ENCODE measurements at regions not wholly inside any gene's neighbourhood (a gene's known extent, or its start where the extent isn't known, plus 50 kb on each side); places are given as distances from the start of the nearest gene placed in this dataset.
"Not testable (repeated sequence)": the region's sequence is repeated elsewhere in the genome, so short reads cannot be mapped to it uniquely, and the experiment has no call there.

- Mint-ChIP-seq H3K27ac (no peak overlapping the region), H3K4me3 (no peak overlapping the region), H3K9me3 (no peaks in the 10 kb centered on the region), H3K27me3 (peaks cover 20% of the 10 kb centered on the region), H3K4me1 (no peaks in the 10 kb centered on the region), H3K36me3 (ENCODE audit: low read depth) (no peaks in the 10 kb centered on the region)
- ATAC-seq (replicated peaks): no peak
Measured at GRCh38 chr1:223038288-223039006, 104.6 kb downstream of the TLR5 start.

GRCh38 chr1:223039990-223040389 lies 103.1 kb downstream of the TLR5 start:
- H3K9me3 Mint-ChIP-seq: no peaks in the 10 kb centered on the region
- H3K36me3 Mint-ChIP-seq (ENCODE audit: low read depth): no peaks in the 10 kb centered on the region
- no peak for ATAC-seq (replicated peaks)
- H3K27me3 Mint-ChIP-seq: peaks cover 20% of the 10 kb centered on the region
- no peak overlapping the region for H3K27ac Mint-ChIP-seq
- no peaks in the 10 kb centered on the region for H3K4me1 Mint-ChIP-seq
- H3K4me3 Mint-ChIP-seq: no peak overlapping the region

- peaks cover 4% of the 10 kb centered on the region for H3K9me3 Mint-ChIP-seq
- H3K4me1 Mint-ChIP-seq: no peaks in the 10 kb centered on the region
- no peak for ATAC-seq (replicated peaks)
Measured at GRCh38 chr1:223041481-223041880, 101.6 kb downstream of the TLR5 start.

GRCh38 chr1:223045164-223045957 lies 97.7 kb downstream of the TLR5 start:
- H3K9me3 Mint-ChIP-seq: peaks cover 4% of the 10 kb centered on the region
- no peak overlapping the region for H3K4me3 Mint-ChIP-seq
- peaks cover 15% of the 10 kb centered on the region for H3K27me3 Mint-ChIP-seq

More at GRCh38 chr1:223041481-223041880, 101.6 kb downstream of the TLR5 start:
- H3K36me3 Mint-ChIP-seq (ENCODE audit: low read depth): no peaks in the 10 kb centered on the region
- no peak overlapping the region for H3K27ac Mint-ChIP-seq
- no peak overlapping the region for H3K4me3 Mint-ChIP-seq
- H3K27me3 Mint-ChIP-seq: peaks cover 16% of the 10 kb centered on the region

GRCh38 chr1:223046011-223046410 lies 97.0 kb downstream of the TLR5 start:
- Mint-ChIP-seq H3K9me3 (peaks cover 4% of the 10 kb centered on the region), H3K4me3 (no peak overlapping the region), H3K4me1 (no peaks in the 10 kb centered on the region), H3K27me3 (peaks cover 12% of the 10 kb centered on the region), H3K36me3 (ENCODE audit: low read depth) (no peaks in the 10 kb centered on the region), H3K27ac (no peak overlapping the region)
- no peak for ATAC-seq (replicated peaks)

More at GRCh38 chr1:223045164-223045957, 97.7 kb downstream of the TLR5 start:
- Mint-ChIP-seq H3K27ac (no peak overlapping the region), H3K36me3 (ENCODE audit: low read depth) (no peaks in the 10 kb centered on the region), H3K4me1 (no peaks in the 10 kb centered on the region)
- no peak for ATAC-seq (replicated peaks)

GRCh38 chr1:223046463-223046862 lies 96.6 kb downstream of the TLR5 start:
- not testable (repeated sequence) for H3K4me1 Mint-ChIP-seq; ATAC-seq (replicated peaks); H3K4me3 Mint-ChIP-seq; H3K9me3 Mint-ChIP-seq; H3K36me3 Mint-ChIP-seq (ENCODE audit: low read depth); H3K27ac Mint-ChIP-seq
- H3K27me3 Mint-ChIP-seq: peaks cover 10% of the 10 kb centered on the region

- ATAC-seq (replicated peaks): no peak
- no peaks in the 10 kb centered on the region for H3K36me3 Mint-ChIP-seq (ENCODE audit: low read depth)
- no peaks in the 10 kb centered on the region for H3K4me1 Mint-ChIP-seq
- H3K27ac Mint-ChIP-seq: no peak overlapping the region
- peaks cover 4% of the 10 kb centered on the region for H3K9me3 Mint-ChIP-seq
- H3K27me3 Mint-ChIP-seq: peaks cover 6% of the 10 kb centered on the region
- no peak overlapping the region for H3K4me3 Mint-ChIP-seq
Measured at GRCh38 chr1:223048026-223048425, 95.0 kb downstream of the TLR5 start.

- no peak overlapping the region for H3K27ac Mint-ChIP-seq
- peaks cover 6% of the 10 kb centered on the region for H3K27me3 Mint-ChIP-seq
- no peak for ATAC-seq (replicated peaks)
- no peaks in the 10 kb centered on the region for H3K36me3 Mint-ChIP-seq (ENCODE audit: low read depth)
- no peaks in the 10 kb centered on the region for H3K9me3 Mint-ChIP-seq
- H3K4me1 Mint-ChIP-seq: no peaks in the 10 kb centered on the region
- H3K4me3 Mint-ChIP-seq: no peak overlapping the region
Measured at GRCh38 chr1:223052462-223052861, 90.6 kb downstream of the TLR5 start.

- Mint-ChIP-seq H3K4me3 (no peak overlapping the region), H3K27ac (no peak overlapping the region), H3K4me1 (no peaks in the 10 kb centered on the region), H3K27me3 (peaks cover 6% of the 10 kb centered on the region), H3K9me3 (no peaks in the 10 kb centered on the region), H3K36me3 (ENCODE audit: low read depth) (no peaks in the 10 kb centered on the region)
- no peak for ATAC-seq (replicated peaks)
Measured at GRCh38 chr1:223052931-223053330, 90.1 kb downstream of the TLR5 start.

GRCh38 chr1:223056802-223057201 lies 86.2 kb downstream of the TLR5 start:
- ATAC-seq (replicated peaks): no peak
- no peak overlapping the region for H3K4me3 Mint-ChIP-seq
- peaks cover 3% of the 10 kb centered on the region for H3K27me3 Mint-ChIP-seq
- no peaks in the 10 kb centered on the region for H3K36me3 Mint-ChIP-seq (ENCODE audit: low read depth)
- no peak overlapping the region for H3K27ac Mint-ChIP-seq
- H3K9me3 Mint-ChIP-seq: no peaks in the 10 kb centered on the region
- no peaks in the 10 kb centered on the region for H3K4me1 Mint-ChIP-seq

- Mint-ChIP-seq H3K9me3 (no peaks in the 10 kb centered on the region), H3K4me3 (no peak overlapping the region)
- ATAC-seq (replicated peaks): no peak
Measured at GRCh38 chr1:223057569-223058093, 85.4 kb downstream of the TLR5 start.

More at GRCh38 chr1:223057569-223058093, 85.4 kb downstream of the TLR5 start:
- Mint-ChIP-seq H3K27me3 (peaks cover 3% of the 10 kb centered on the region), H3K36me3 (ENCODE audit: low read depth) (no peaks in the 10 kb centered on the region), H3K27ac (no peak overlapping the region), H3K4me1 (no peaks in the 10 kb centered on the region)
